NCI-H2227 (cell line): ENCODE measurements at regions not wholly inside any gene's neighbourhood (a gene's known extent, or its start where the extent isn't known, plus 50 kb on each side); places are given as distances from the start of the nearest gene placed in this dataset.

Experiments used
- DNase-seq: peaks from one replicate; lab custom pipeline; 2025; ENCODE audit not compliant: unreplicated experiment; lab: John Stamatoyannopoulos, UW

DNA sequence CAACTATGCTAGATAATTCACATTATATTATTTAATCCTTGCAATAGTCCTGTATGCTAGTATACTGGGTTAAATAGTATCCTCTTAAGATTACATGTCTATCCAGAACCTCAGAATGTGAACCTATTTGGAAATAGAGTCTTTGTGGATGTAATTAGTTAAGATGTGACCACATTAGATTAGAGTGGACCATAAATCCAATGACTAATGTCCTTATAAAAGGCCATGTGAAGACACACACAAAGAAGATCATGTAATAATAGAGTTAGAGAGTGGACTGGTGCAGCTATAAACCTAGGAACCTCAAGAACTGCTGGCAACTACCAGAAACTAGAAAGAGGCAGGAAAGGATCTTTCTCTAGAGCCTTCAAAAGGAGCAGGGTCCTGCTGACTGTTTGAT, 263.6 kb upstream of the PTGER4 start:
- DNase-seq, result no peak

DNA sequence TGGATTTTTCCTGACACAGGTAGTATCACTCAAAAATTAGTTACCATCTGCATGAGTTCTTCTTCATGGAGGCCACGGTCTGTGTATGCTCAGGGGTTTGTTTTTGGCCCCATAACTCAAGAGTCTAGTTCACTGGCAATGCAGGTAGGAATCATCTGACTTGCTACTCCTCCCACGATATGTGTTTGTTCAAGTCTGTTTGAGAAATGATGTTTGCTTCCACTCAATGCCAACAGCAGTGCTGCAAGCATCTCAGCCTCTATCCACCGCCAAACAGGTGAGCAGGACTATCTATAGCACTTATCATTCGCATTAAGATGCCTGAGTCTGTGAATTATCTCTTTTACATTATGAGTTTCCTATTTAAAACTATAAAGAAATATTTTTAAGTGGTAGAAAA, 264.8 kb upstream of the PTGER4 start:
- DNase-seq, result no peak

- no peak for DNase-seq
These were observed 266.0 kb upstream of the PTGER4 start for GRCh38 chr5:40413743-40414142.

- no peak for DNase-seq
These were observed 266.9 kb upstream of the PTGER4 start for GRCh38 chr5:40412771-40413170.

- DNase-seq, result no peak
These were observed 268.6 kb upstream of the PTGER4 start for GRCh38 chr5:40410964-40411635.

GRCh38 chr5:40410231-40410861, 269.4 kb upstream of the PTGER4 start:
- DNase-seq, result no peak

- DNase-seq, result no peak
These were observed 270.1 kb upstream of the PTGER4 start for GRCh38 chr5:40409601-40410000.

- DNase-seq, result no peak
These were observed 272.9 kb upstream of the PTGER4 start for GRCh38 chr5:40406741-40407211.

- no peak for DNase-seq
These were observed 273.5 kb upstream of the PTGER4 start for GRCh38 chr5:40405996-40406740.

DNA sequence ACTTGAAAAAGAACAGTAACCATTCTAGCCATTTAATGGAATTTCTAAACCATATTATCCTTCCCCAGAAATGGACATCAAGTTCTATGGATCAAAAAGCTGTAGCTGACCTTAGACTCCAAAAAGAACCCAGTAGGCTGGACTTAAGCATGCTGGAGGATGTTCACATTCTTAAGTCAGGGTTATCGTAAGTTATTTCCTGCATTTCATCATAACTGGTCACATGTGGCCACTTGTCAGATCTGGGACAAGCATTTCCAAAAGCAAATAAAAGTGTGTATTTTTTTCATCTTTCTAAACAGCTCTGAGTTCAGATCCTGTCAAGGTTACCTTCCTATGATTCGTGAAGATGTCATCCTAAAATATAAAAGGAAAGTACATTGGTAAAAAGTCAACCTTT, 274.5 kb upstream of the PTGER4 start:
- DNase-seq, result no peak

GRCh38 chr5:40404613-40405012, 275.1 kb upstream of the PTGER4 start:
- no peak for DNase-seq

DNA sequence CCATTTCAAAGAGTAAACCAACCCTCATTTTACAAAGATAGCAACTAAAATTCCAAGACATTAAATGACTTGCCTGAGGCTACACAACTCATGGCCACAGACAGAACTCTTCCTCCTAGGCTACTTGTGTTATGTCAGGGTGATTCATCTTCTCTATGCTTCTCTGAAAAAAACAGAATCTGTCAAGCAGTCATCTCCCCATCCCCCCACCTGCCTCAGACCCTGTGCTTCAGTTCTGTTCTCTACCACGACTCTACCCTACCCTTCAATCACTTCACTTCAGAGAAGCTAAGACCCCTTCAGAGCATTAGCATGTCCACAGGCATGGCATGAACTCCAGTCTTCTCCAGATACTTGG, 277.7 kb upstream of the PTGER4 start:
- no peak for DNase-seq

DNA sequence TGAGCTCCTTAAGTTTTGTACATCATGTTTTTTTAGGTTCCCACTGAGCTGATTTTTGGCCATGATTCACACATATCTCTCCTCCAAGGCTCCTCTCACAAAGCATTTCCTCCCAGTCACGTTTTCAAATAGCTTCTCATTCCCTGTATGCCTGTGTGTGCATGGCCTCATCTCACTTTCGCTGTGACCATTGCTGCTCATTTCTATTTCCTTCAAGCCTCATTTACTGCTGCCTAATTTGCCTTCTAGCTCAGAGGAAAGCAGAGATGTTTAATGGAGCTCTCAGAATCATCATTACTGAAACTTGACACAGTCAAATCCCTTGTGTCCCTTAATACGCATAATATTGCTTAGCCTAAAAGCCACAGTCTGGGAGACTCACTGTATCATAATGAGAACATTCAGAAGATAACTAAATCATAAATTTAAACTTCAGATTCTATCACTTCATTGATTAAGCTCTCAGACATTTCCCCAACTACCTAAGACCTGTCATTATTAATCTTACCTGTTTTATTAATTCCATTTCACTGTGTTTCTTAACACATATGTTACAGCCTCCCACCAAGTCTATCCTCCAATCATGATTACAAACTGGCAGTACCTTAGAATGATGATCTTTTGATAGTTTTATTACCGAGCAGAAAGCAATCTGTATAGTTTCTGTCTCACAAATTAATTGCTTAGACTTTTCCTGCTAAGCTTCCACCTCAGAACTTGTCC, 278.3 kb upstream of the PTGER4 start:
- DNase-seq, result no peak

GRCh38 chr5:40400245-40400644, 279.5 kb upstream of the PTGER4 start:
- no peak for DNase-seq

DNA sequence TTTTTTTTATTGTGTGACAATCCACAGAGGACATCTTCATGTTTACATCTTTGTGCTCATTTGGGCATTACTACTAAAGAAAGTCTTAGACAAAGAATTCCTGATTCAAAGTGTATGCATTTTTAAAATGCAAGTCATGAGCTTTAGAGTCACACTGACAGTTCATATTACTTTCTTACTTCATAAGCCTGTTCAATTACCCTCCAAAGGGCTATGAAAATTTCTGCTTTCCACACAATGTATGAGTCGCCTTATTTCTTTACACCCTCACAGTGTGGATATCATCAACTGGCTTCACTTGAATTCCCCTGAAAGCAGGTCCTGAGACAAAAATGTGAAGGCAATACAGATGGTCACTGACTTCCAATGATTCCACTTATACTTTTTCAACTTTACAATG, 280.4 kb upstream of the PTGER4 start:
- no peak for DNase-seq

GRCh38 chr5:40397976-40398375, 281.7 kb upstream of the PTGER4 start:
- no peak for DNase-seq

DNA sequence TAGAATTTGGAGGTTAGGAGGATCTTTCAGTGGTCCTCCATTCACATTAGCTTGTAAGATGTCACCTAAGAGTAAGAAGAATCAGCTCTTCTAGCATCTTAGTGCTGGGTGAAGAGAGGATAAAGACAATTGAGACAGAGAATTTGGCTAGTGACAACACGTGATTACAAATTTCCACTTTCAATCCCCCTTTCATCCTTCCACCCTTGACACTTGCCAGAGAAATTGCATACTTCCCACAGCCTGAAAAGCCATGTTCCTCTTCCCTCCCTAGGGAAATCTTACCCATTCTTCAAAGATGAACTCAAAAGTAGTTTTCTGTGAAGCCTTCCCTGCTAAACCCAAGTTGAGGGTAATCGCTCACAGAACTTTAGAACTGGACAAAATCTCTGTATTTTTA, 282.6 kb upstream of the PTGER4 start:
- DNase-seq, result no peak

GRCh38 chr5:40396317-40396716, 283.4 kb upstream of the PTGER4 start:
- DNase-seq, result no peak

DNA sequence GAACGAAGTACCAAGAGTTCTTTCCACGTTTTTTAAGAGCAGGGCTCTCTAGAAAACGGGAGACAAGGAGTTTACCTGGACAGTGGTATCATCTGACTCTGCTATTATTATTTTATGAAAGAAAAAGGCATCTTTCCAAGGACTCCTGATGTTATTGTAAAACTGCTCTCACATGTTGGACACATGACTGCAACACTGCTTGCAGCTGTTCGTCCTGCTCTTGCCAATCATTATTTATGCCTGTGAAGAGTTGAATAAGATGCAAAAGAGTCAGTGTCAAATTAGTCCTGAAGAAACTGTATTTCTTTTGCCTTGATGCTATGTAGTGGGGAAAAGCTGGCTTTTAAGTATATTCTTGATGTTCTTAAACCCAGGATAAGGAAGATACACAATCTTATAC, 284.5 kb upstream of the PTGER4 start:
- DNase-seq, result no peak

DNA sequence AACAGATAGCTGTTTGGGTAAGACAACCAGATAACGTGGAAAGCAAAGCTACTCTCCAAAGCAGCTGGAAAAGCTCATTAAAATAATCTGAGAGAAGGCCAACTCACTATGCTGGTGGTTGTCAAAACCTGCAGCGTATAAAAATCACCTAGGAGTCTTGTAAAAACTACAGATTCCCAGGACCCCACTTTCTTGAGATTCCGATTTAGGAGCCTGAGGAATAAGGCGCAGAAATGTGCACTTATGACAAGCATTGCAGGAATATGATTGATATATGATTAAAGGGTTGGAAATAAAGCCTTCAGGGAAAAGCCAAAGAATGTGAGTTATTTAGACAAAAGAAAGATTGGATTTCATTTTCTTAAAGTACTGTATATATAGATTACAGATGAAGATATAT, 285.0 kb upstream of the PTGER4 start:
- no peak for DNase-seq

DNA sequence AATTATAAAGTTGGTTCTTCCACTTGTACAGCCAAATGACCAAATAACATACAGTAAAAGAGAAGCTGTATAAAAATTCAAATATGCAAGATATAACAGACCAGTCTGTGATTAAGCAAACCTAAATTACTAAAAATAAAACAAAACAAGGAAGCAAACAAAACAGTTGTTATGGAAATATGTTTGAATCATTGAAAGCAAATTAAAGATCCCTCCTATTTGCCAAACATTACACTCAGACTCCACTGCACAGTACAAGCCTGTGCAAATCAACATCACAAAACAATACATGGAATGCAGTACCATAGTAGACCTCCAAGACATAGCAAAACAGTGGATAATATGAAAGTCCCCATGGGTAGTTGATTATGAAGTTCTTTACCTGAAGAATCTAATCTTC, 288.1 kb upstream of the PTGER4 start:
- no peak for DNase-seq
